ENCODE measurements at regions not wholly inside any gene's neighbourhood (a gene's known extent, or its start where the extent isn't known, plus 50 kb on each side); places are given as distances from the start of the nearest gene placed in this dataset.

- TF ChIP-seq SIN3A (IDR thresholded peaks at IDR 0.05; ENCODE audit: borderline replicate concordance, insufficient read depth, low read length) (no peak), TAF1 (IDR thresholded peaks at IDR 0.05; ENCODE audit: borderline replicate concordance, insufficient read depth, low read length) (no peak), POLR2AphosphoS5 (IDR thresholded peaks at IDR 0.05; ENCODE audit: low read depth, low read length) (no peak), FOXP2 (optimal IDR thresholded peaks at IDR 0.05; ENCODE audit: borderline replicate concordance, extremely low read depth, extremely low read length, insufficient read depth) (no peak), REST (IDR thresholded peaks at IDR 0.05; ENCODE audit: insufficient read depth in 1 of 2, low read depth in 2 of 2, low read length in 2 of 2) (no peak)
Measured at GRCh38 chr19:34096020-34096915, 76.0 kb upstream of the LSM14A start.

- TF ChIP-seq POLR2AphosphoS5 (IDR thresholded peaks at IDR 0.05; ENCODE audit: low read depth, low read length) (no peak), SIN3A (IDR thresholded peaks at IDR 0.05; ENCODE audit: borderline replicate concordance, insufficient read depth, low read length) (no peak), REST (IDR thresholded peaks at IDR 0.05; ENCODE audit: insufficient read depth in 1 of 2, low read depth in 2 of 2, low read length in 2 of 2) (no peak)
Measured at GRCh38 chr19:34104096-34104495, 68.2 kb upstream of the LSM14A start.

- TF ChIP-seq TAF1 (IDR thresholded peaks at IDR 0.05; ENCODE audit: borderline replicate concordance, insufficient read depth, low read length), result no peak
- no peak for TF ChIP-seq POLR2AphosphoS5 (IDR thresholded peaks at IDR 0.05; ENCODE audit: low read depth, low read length)
- TF ChIP-seq FOXP2 (optimal IDR thresholded peaks at IDR 0.05; ENCODE audit: borderline replicate concordance, extremely low read depth, extremely low read length, insufficient read depth), result no peak
- TF ChIP-seq SIN3A (IDR thresholded peaks at IDR 0.05; ENCODE audit: borderline replicate concordance, insufficient read depth, low read length), result no peak
- no peak for TF ChIP-seq REST (IDR thresholded peaks at IDR 0.05; ENCODE audit: insufficient read depth in 1 of 2, low read depth in 2 of 2, low read length in 2 of 2)
Measured at GRCh38 chr19:34104557-34104956, 67.7 kb upstream of the LSM14A start.

- no peak for TF ChIP-seq TAF1 (IDR thresholded peaks at IDR 0.05; ENCODE audit: borderline replicate concordance, insufficient read depth, low read length)
- no peak for TF ChIP-seq SIN3A (IDR thresholded peaks at IDR 0.05; ENCODE audit: borderline replicate concordance, insufficient read depth, low read length)
- no peak for TF ChIP-seq REST (IDR thresholded peaks at IDR 0.05; ENCODE audit: insufficient read depth in 1 of 2, low read depth in 2 of 2, low read length in 2 of 2)
- no peak for TF ChIP-seq POLR2AphosphoS5 (IDR thresholded peaks at IDR 0.05; ENCODE audit: low read depth, low read length)
- TF ChIP-seq FOXP2 (optimal IDR thresholded peaks at IDR 0.05; ENCODE audit: borderline replicate concordance, extremely low read depth, extremely low read length, insufficient read depth), result no peak
Measured at GRCh38 chr19:34109596-34109995, 62.7 kb upstream of the LSM14A start.
